Neural cell (in vitro differentiated cells): ENCODE measurements at regions not wholly inside any gene's neighbourhood (a gene's known extent, or its start where the extent isn't known, plus 50 kb on each side); places are given as distances from the start of the nearest gene placed in this dataset.

Experiments used
- CTCF ChIP-seq: fragments of 450-650 bp; IDR thresholded peaks from 2 replicates; pipeline ENCODE4 v1.5.1; 2014; ENCODE audit warnings: antibody characterized with exemption, mild to moderate bottlenecking, moderate library complexity; ENCODE audit not compliant: poor library complexity, severe bottlenecking
- EP300 ChIP-seq: fragments of 450-650 bp; conservative IDR thresholded peaks from 2 replicates; pipeline ENCODE4 v1.6.1; 2014; ENCODE audit warnings: antibody characterized with exemption, mild to moderate bottlenecking, moderate library complexity; ENCODE audit not compliant: poor library complexity, severe bottlenecking
- EZH2 ChIP-seq: fragments of 200-600, 300-800 bp; shearing (Covaris generic), sonication (generic); IDR thresholded peaks from 2 replicates; pipeline ENCODE4 v1.6.1; 2014; ENCODE audit warnings: antibody characterized with exemption, low read length, borderline replicate concordance, mild to moderate bottlenecking; ENCODE audit not compliant: insufficient read depth, poor library complexity, severe bottlenecking
- POLR2AphosphoS5 ChIP-seq: IDR thresholded peaks from 2 replicates; pipeline ENCODE4 v1.6.1; 2012
- TAF1 ChIP-seq: IDR thresholded peaks from 2 replicates; pipeline ENCODE4 v1.6.1; 2012; ENCODE audit warnings: low read depth

GRCh38 chr3:14599488-14599887 is 52.1 kb upstream of the CCDC174 start:
- no peak for TF ChIP-seq EZH2
- TF ChIP-seq CTCF, result no peak
- no peak for TF ChIP-seq POLR2AphosphoS5
- no peak for TF ChIP-seq TAF1
- no peak for TF ChIP-seq EP300
